Ishikawa (cell line): ENCODE measurements at regions not wholly inside any gene's neighbourhood (a gene's known extent, or its start where the extent isn't known, plus 50 kb on each side); places are given as distances from the start of the nearest gene placed in this dataset.

ENCODE experiments used
- EP300 ChIP-seq: IDR thresholded peaks from 2 replicates; pipeline ENCODE4 v1.6.1; 2012; ENCODE audit warnings: borderline replicate concordance
- FOXM1 ChIP-seq: IDR thresholded peaks from 2 replicates; pipeline ENCODE4 v1.6.1; 2012; ENCODE audit warnings: low read depth, borderline replicate concordance
- REST ChIP-seq: IDR thresholded peaks from 2 replicates; pipeline ENCODE4 v1.6.1; 2012; ENCODE audit warnings: low read depth, mild to moderate bottlenecking
- TEAD4 ChIP-seq: IDR thresholded peaks from 2 replicates; pipeline ENCODE4 v1.6.1; 2012
- YY1 ChIP-seq: IDR thresholded peaks from 2 replicates; pipeline ENCODE4 v1.6.1; 2012; ENCODE audit warnings: low read depth

GRCh38 chr16:48084826-48085225, 71.0 kb downstream of the ABCC12 start:
- TF ChIP-seq REST (no peak), YY1 (no peak), EP300 (no peak), FOXM1 (no peak), TEAD4 (no peak)
